Right lung (tissue), 2 donors: ENCODE measurements at regions not wholly inside any gene's neighbourhood (a gene's known extent, or its start where the extent isn't known, plus 50 kb on each side); places are given as distances from the start of the nearest gene placed in this dataset.
"Not testable (repeated sequence)": the region's sequence is repeated elsewhere in the genome, so short reads cannot be mapped to it uniquely, and the experiment has no call there.

Experiments
- DNase-seq, 2 donors: peaks; one replicate each; pipeline ENCODE4 v3.0.0-alpha.2; 2013

DNA sequence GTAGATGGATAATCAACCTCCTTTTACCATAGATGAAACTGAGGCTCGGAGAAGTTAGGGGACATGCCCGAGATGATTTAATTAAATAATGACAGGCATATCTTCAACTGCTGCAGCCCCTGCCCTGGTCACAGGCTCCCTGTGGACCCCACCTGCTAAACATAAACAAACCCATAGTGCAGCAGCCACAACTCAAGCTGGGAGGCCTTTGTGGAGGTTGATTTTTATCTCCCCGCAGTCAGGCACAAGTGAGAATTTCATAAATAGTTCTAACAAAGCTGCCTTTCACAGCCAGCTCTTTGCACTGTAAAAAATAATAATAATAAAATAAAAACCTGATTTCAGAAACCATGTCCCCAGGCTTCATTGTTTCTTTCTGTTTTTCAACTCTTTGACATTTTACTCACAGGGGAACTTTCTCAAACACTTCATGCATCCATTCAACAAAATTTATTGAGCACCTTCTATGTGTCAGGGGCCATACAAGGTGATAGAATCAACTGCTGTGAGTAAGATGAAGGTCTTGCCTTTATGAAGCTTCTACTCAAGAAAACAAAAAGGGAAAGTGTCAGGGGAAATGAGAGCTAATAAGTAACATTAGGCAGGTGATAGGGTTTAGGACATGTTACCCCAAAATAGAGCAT is 393.6 kb upstream of the PROK2 start:
- DNase-seq, result no peak

DNA sequence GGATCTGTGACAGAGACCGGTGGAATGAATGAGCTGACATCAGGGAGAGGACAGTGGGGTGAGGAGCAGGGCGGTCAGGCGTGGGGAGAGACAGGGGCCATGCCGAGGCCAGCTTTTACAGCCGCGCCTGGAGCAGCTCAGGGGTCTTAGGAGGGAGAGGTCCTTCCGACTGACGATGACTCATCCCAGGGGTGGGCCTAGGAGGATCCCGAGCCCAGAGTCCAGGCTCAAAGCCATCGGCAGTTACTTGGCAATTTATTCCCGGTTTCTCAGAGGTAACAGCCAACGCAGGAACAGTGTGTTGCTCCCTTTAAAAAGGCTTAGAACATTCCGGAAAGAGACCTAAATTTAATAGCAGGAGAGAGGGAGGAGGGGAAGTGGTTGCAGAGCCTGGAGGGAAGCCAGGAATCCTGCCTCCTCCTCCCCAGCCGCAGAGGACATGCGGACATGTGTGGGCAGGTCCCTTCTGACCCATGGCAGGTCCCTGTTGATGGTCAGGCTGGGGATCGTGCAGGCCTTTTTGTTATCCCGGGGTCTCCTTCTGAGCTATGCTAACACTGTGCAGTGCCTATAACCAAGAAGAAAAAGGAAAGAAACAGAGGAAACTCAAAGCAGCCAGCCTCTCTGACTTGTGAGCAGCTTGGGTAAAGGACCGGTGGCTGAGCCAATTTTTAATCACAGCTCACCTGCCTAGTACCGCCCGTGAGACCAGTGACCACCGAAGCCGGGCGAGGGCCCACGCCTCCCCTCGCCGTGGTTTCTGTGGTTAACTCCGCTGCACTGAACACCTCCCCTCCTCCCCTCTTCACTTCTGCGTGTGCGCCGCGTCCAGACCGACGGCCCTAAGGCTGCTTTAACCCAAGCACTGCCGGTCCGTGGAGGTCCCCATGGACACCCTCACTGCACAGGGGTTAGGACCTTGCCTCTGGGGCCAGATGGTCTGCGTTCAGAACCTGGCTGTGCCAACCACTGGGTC is 392.4 kb upstream of the PROK2 start:
- DNase-seq, result no peak

DNA sequence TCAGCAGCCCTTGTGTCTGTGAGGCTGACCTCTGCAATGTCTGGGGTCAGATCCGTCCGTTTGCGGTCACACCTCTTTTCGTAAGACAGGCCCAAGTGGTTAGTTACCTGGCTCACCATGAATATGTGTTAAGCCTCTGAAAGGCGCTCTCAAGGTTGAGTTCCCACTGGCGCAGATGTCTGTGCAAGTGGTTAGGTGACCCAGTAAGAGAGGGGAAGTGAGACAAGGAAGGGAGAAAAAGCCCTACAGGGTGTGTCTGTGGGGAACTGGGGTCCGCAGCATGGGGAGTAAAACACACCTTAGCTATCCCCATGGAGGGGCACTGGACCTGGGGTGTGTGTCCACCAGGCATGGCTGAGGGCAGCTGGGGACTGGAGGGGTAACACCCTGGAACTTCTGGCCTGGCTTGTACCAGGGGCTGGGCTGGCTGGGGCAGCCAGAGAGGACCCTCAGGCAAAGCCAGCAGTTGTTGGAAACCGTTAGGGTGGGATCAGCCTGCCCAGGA is 391.6 kb upstream of the PROK2 start:
- DNase-seq, result no peak

DNA sequence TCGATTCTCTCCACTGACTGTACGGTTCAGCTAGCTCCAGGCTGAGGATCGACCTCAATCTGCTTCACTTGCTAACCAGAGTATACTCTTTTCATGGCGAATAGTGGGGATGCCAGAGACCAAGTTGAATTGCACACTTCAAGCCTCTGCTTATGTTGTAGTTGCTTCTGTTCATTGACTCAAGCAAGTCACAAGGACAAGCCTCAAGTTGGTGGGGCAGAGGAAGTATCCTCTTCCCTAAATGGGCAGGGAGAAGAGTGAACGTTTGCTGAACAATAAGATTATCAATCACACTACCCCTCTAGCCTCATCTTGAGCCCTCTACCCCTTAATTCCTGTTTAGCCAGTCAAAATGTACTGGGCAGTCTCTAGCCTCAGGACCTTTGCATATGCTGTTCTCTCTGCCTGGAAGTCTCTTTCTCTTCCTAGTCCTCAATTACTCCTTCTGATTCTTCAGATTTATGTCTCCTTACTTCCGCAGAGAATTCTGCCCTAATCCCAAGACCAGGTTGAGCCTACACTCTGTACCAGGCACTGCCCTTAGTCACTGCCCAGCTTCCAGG is 390.4 kb upstream of the PROK2 start:
- DNase-seq, result no peak

DNA sequence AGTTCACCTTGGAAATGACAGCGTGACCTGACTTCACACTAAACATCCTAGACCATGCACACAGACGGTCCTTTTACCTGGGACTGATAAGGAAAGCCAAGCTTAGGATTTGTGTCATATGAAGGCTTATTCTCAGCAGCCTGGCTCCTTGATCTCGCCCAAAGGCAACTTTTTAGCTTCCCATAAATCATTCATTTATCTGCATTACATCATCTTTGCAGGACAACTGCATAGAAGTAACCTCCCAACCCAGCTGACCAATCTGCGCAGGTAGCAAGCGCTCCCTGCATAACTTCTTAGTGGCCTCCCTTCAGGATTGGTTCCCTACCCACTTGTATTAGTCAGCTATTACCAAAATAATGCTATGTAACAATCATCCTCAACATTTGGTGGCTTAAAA is 389.9 kb upstream of the PROK2 start:
- DNase-seq, result no peak

DNA sequence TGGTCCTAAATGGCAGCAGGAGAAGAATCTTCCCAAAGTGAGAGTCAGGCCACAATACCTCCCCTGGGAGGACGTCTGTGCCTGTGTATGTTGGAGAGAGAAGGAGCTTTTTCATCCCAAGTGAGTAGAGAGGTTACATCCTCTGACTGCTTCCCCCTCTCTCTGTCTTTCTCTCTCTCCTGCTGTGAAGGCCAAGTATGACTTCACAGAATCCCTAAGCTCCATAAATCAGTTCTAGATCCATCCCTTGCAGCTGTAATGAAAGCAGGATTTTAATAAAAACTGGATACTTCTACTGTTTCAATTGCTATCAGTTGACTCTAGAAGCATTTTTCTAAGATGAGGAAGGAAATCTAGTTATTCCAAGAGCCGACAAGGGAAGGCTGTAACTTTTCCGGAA is 389.1 kb upstream of the PROK2 start:
- no peak for DNase-seq

DNA sequence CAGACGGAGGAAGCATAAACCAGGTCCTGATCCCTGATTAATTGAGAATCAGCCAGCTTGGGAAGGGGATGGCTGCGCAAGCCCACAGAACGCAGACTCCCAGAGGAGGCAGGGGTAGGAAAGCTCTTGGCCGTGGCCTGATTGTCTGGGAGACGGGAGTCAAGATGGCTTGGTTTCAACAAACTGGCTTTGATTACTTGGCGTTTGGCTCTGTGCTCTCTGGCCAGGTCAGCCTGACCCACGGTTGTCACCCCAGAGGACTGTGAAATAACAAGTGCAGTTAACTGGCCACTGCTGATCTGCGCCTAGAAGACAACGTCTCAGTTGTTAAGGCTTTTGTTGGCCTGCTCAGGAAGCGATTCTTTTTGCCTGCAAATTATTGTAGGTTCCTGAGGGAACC is 387.0 kb upstream of the PROK2 start:
- no peak for DNase-seq

DNA sequence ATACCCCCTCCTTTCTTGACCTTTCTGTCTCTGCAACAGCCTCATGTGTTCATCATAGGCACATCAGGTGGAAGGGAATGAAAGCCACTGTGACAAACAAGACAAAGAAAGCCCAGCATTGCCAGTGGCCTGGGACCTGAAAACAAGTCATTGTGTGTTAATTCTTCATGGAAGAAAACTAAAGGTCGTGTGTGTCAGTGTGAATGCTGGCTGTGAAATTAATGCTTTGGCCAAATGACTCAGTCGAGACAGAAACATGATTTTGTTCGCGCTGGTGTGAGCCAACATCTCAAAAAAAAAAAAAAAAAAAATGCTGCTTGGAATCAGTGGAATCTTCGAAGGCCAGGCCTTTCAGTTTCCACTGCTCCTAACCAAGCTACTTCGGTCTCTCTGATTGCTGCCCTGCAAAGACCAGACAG is 386.5 kb upstream of the PROK2 start:
- no peak for DNase-seq

DNA sequence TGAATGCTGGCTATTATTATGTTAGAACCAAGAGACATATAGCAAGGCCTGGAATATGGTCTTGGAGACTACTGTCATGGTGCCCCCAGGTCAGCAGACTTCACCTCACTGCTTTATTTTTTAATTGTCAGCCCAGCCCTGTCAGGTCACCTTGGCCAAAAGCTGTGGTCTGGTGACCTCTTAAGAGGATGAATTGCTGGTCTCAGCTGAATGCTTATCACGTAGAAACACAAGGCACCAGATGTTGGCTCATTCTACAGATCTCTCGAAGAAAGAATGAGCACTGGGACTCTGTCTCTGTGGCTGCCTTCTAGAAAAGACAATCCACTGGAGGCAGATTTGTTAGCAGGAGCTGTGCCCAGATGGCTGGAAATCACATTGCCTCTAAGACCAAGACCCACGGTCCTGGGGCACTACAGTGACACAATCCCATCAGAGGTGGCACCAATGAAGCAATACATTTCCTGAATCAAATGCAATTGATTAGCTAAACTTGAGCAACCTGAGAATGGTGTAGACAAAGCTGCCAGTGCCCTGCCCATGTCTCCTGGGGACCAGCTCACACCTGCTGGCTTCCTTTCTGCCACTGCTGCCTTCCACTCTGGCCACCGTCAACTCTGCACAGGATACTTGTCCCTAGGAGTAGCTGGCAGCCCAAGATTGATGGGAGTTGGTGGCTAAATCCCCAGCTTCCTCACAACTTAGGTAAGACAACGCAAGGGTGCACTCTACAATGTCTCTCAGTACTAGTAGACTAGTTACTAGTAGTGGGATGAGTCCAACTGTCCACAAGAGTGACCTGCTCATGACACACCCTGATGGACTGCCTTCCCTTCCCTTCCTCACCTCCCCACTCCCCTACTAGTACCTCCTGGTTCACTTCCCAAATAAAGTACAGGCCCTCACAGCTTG is 384.9 kb upstream of the PROK2 start:
- no peak for DNase-seq

DNA sequence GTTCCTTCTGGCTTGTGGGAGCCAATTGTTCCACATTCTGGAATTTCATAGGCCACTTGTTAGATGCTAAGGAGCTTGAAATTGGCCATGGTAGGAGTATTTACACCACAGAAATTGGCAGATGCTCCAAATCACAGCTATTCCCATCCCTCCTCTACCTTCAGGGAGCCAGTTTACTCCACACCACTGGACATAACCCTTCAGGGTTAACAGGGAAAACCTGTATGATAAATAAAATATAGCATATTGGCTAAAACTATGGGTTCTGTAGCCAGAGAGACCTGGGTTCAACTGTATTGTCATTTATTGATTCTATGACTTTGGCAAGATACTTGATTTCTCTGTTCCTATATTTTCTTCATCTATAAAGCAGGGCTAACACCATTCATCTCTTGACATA is 384.2 kb upstream of the PROK2 start:
- DNase-seq, result no peak

DNA sequence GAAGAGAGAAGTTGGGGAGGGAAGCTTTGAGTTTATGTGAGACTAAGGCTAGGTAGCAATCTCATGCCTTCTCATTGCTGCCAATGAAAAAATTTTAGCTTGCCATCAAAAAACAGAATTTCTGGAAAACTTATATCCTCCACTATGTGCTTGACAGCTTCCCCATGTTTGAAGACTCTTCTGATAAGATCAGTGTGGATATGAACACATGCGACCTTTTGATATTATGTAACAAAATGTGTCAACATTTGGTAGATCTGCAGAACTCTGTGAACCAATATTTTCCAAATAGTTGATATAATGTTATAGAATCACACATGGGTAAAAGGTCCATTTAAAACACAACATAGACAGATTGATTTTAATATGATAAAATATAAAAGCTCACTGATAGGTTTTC is 380.9 kb upstream of the PROK2 start:
- DNase-seq, result no peak

DNA sequence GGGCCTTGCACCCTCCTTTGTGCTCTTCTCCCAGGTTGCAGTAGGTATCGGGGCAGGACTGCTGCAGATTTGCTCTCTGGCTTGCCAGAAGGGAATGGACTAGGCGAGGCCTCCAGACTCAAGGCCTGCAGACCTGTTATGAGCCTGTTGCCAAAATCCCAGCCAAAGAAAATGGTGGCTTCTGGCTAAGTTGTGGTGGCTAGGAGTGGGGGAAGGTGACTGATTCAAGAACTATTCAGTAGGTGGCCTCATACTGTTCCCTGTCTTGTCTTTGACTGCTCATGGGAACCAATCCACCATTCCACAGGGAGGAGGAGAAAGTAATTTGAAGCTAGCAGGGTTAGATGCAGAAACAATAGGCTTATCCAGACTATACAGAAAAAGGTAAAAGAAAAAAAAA is 380.4 kb upstream of the PROK2 start:
- DNase-seq, result no peak

DNA sequence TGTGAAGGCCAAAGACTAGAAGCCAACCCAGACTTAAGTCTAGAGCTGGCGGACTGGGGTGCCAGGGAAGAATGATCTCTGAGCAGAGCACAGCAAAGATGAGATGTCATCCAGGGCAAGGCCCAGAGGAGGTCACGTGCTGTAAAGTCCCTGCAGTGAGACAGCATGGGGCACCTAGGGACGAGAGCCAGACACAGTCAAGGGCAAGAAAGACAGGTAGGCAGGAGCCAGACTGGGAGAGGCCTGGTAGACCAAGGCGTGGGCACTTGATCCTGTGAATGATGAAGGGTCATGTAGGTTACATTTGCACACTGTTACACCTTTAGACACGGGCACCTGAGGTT is 379.7 kb upstream of the PROK2 start:
- no peak for DNase-seq

DNA sequence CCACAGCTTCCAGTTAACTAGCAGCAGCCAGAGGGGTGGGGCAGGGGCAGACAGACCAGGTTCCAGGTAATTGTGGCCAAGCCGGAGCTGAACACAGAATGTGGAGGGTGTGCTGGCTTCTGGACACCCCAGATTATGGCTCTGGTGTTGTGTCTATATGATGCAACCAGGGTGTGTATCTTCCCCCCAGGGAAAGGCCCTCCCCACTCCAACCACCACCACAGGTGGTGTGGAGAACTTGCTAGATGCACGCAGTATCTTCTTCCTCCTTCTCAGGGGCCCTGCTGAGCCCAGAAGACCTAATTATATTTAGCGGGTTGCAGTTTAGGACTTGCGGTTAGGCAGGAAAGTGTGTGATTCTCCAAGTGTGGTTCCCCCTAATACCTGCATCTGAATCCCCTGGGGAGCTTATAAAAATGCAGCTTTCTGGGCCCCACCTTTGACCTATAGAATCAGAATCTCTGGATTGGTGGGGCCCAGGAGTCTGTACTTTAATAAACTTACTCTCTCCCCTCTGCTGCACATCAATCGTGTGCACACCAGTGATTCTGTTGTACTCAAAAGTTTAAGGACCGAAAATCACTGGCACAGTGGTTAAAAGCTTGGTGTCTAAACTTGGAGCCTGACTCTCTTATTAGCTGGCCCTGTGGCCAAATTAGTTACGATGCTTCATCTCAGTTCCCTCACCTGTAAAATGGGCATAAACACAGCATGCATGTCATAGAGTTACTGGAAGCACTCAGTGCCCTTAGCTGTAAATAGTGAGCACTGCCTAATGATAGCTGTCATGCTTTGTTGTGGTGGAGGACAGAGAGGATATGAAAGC is 379.1 kb upstream of the PROK2 start:
- no peak for DNase-seq

DNA sequence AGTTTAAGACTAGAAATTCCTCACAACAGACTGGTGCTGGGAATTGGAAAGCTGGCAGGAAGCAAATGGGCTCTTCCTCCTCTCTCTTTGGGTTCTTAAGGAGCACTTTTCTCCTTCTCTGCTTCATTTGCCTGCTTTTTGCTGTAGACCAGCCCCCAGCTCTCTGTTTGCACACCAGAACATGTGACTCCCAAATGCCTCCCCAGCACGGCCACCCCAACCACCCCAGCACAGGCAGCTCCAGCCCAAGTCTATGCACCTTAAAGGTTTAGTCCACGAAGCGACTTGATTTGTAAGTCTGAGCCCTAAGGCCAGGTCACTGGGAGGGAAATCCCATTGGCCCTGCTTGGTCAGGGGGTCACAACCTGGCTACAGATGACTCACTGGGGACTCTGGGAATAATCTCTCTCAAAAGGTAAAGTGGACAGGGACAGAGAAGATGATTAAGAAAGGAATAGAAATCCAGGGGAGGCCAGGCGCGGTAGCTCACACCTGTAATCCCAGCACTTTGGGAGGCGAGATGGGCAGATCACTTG is 377.8 kb upstream of the PROK2 start:
- DNase-seq, result no peak

DNA sequence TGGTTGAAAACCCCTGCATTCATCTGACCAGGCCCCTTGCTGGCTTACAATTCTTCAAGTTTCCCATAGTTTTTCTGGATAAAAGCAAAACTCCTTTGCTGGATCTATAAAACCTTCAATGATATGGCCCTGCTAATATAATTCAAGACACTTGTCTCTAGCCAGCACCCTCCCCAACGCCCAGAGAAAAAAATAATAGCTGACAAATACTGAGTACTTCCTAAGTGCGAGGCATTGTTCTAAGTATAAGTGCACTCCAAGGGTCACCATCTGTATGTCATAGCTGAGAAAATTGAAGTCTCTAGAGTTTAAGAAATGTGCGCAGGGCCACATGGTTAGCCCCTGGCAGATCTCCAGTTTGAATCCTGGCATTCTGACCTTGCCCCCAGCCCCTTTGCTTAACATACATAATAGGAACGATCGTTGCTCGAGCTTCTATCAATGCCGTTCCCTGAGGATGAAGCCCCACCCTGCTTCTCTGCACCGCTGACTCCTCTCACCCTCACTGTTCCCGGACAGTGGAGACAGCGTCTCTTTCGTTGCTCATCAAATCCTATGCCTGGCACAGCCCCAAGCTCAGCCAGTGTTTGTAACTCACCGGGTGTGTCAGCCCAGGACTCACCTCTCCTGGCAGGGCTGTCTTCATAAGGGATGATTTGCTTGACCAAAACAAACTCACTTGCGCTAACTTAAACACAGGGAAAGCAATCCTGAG is 377.1 kb upstream of the PROK2 start:
- DNase-seq, result no peak

DNA sequence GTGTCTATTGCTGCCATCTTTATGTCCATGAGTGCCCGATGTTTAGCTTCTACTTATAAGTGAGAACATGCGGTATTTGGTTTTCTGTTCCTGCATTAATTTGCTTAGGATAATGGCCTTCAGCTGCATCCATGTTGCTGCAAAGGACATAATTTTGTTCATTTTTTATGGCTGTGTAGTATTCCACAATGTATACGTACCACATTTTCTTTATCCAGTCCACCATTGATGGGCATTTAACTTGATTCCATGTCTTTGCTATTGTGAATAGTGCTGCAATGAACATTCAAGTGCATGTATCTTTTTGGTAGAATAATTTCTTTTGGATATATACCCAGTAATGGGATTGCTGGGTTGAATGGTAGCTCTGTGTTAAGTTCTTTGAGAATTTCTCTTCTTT is 376.3 kb upstream of the PROK2 start:
- not testable (repeated sequence) for DNase-seq

DNA sequence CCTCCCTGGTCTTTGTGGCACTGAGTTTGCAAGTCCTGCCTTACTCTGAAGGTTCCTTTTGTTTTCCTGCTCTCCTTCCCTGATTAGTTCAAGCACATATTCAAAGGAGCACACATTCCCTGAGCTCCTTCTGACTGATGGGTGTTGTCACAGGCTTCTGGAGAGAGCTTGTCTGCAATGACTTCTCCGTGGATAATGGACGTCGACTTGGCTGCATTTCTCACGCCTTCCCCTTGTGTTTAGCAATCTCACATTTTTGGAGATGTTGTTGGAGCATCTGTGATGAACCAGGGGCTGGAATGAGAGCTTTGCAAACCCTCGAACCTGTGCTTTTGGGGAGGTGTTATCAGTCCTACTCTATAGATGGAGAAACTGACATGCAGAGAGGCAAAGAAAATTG is 375.4 kb upstream of the PROK2 start:
- no peak for DNase-seq

DNA sequence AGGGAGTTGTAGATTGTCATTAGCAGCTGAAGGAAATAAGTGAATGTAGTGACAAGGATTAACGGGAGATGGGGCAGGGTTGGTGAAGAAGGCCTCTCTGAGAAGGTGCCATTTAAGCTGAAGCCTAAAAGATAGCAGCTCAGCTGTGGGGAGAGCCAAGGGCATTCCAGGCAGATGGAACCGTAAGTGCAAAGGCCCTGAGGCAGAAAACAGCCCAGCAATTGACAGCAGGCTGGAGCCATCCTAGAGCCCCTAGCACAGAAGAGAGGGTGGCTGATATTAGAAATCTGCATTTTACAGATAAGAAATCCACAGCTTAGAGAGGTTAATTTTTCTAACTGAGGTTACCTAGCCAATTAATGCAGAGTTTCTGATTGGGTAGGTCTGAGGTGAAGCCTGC is 374.5 kb upstream of the PROK2 start:
- DNase-seq, result no peak
